NCI-H345 (cell line): ENCODE measurements at regions not wholly inside any gene's neighbourhood (a gene's known extent, or its start where the extent isn't known, plus 50 kb on each side); places are given as distances from the start of the nearest gene placed in this dataset.

Source experiments
- DNase-seq: peaks from one replicate; lab custom pipeline; 2025; lab: John Stamatoyannopoulos, UW

GRCh38 chr2:143916781-143917180 is 603.1 kb downstream of the ZEB2 start:
- DNase-seq = no peak

- no peak for DNase-seq
Observed at GRCh38 chr2:143909577-143910353, 610.2 kb downstream of the ZEB2 start.

GRCh38 chr2:143908843-143909242 is 611.1 kb downstream of the ZEB2 start:
- DNase-seq = no peak

GRCh38 chr2:143907801-143908200 is 612.1 kb downstream of the ZEB2 start:
- no peak for DNase-seq

GRCh38 chr2:143906850-143907249 is 613.1 kb downstream of the ZEB2 start:
- no peak for DNase-seq

- DNase-seq = peak; percentile 42
Observed at GRCh38 chr2:143905587-143905986, 614.3 kb downstream of the ZEB2 start.

DNA sequence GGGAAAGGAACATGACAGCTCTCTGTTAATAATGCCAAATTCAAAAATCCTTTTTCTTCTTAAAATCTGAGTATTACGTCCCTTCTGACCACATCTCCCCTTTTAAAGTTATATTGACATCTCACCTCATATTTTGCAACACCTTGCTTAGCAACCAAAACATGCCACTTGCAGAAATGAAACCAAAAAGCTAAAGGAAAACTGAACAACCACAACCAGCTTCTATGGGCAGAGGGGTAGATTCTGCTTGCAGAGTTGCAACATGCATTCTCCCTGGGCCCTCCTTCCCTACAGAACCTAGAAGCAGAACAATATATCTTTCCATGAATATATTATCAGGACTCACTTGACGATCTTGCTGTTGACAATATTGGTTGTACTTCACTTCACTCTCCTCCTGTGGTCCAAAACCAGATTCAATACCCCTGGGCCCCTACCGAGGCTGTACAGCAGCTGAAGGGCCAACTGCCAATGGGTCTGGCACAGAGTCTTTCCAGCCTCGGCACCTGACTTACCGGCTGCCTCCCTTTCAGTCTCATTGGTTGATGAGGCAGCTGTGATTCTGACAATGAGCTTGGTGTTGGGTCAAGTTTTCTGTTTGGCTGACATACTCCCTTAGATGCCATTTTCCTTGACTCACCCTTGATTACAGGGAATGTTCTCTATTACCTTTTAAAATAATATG is 616.6 kb downstream of the ZEB2 start:
- peak; percentile 87 for DNase-seq

- no peak for DNase-seq
Observed at GRCh38 chr2:143901185-143901842, 618.6 kb downstream of the ZEB2 start.

GRCh38 chr2:143899987-143900386 is 619.9 kb downstream of the ZEB2 start:
- no peak for DNase-seq

GRCh38 chr2:143893371-143893770 is 626.5 kb downstream of the ZEB2 start:
- no peak for DNase-seq

DNA sequence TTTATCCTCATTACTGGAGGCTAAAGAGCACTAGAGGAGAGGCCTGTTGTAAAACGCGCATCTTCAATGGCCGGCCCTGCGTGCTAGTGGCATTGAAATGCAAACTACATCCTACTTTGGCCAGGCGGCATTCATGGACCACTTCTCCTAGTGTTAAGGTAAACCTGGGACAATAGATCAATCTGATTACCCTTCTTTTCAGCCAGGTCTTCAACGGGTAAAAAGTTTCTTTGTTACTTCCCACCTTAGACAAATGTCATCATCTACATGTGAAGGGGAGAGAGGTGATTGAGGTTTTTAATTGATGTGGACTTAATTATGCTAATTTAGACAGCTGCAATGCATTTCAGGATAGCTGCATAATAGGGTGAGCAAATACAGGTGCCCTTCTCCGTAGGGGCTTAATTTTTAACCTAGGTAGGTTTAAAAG is 628.0 kb downstream of the ZEB2 start:
- peak; percentile 87 for DNase-seq

GRCh38 chr2:143890798-143891197 is 629.1 kb downstream of the ZEB2 start:
- no peak for DNase-seq

DNA sequence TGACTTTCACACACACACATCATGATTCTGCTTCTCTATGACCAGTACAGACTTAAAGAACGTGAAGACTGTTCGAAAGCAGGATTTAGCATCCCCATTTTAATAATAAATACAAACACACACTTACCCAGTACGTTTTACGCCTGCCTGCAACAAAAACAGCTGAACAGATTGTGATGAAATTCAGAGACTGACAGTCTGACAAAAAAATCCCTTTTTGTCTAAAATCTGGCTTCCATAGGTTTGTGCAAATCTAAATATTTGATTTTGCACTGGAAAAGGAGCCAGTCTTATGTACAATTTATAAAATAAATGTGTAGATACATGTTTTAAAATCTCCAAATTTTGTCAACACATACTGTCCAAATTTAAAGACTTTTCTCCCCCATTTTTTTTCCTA is 630.7 kb downstream of the ZEB2 start:
- DNase-seq = no peak

- DNase-seq = no peak
Observed at GRCh38 chr2:143885461-143885860, 634.5 kb downstream of the ZEB2 start.

- DNase-seq = peak; percentile 93
Observed at GRCh38 chr2:143881246-143881645, 638.7 kb downstream of the ZEB2 start.

DNA sequence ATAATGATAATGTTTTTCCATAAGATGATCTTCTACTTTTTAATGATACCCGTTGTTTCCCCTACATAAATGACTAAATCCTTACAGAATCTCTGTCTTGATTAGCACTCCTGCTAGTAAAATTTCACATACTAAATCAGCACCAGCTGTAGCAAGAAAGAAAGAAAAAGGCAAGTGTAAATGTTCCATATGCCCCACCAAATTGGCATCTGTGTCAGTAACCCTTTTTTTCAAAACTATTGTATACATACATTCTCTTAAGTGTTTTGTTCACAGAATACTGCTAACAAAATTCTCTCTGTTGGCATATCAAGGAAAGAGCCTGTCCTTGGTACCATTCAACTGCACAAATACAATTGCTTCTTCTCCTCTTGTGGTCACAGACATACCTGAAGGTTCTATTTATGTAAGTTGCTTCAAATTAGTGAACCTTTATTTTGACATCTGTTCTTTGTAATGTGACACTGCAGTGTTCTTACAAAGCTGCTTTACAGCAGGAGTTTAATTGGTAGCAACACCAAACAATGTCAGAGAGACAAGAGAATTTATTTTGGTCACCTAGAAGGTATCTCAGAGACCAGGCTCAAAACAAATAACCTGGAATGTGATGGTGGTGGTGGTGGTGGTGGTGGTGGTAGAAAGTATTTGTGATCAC is 641.9 kb downstream of the ZEB2 start:
- peak; percentile 75 for DNase-seq

- no peak for DNase-seq
Observed at GRCh38 chr2:143877056-143877455, 642.9 kb downstream of the ZEB2 start.

DNA sequence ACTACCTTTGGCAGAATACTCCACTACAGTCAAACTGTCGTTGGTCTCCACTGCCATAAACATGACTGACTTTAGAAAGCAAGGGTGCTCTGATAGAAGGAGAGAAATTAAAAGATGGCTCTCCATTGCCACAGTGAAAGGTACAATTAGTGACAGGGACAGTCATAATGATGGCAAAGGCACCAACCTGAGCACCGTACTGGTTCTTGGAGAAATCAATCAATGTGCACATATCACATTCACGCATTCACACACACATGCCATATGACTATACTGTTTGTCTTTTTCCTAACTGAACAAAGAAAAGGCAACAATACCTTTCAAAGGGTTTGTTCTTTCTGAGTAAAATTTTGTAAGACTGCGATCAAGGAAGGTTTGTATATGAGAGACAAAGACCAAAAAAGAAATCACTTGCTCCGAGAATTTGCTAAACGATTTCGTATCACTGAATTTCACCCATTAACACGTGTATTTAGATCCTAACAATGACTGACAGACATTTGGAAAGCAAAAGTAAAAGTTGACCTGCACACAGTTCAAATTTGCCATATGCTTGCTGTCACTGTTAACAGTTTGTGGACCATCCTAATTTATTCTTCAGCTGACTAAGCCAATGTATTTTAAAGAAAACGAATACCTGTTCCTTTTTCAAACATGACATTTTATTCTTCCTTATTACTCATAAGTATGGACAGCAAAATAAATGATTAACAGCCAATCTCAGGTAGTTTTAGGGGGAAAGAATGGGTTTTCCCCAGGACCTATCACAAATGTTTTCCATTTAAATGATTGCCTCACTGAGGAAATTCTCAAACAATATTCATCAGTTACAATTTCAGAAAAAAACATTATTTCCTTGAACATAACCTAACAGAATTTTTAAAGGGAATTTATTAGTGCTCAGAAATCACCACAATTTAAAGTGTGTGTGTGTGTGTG is 644.4 kb downstream of the ZEB2 start:
- no peak for DNase-seq

- no peak for DNase-seq
Observed at GRCh38 chr2:143873886-143874285, 646.0 kb downstream of the ZEB2 start.

- no peak for DNase-seq
Observed at GRCh38 chr2:143870696-143871095, 649.2 kb downstream of the ZEB2 start.

GRCh38 chr2:143856978-143857377 is 662.9 kb downstream of the ZEB2 start:
- DNase-seq = no peak
